MM.1S (cell line): ENCODE measurements at regions not wholly inside any gene's neighbourhood (a gene's known extent, or its start where the extent isn't known, plus 50 kb on each side); places are given as distances from the start of the nearest gene placed in this dataset.

Experiments used
- CTCF ChIP-seq: fragments of 300-600 bp; sonication (generic); IDR thresholded peaks from 2 replicates; pipeline ENCODE4 v1.5.1; 2016; ENCODE audit warnings: antibody characterized with exemption, low read length, mixed read lengths
- EZH2 ChIP-seq: fragments of 300-600 bp; sonication (generic); optimal IDR thresholded peaks from 2 replicates; pipeline ENCODE3; 2017; ENCODE audit warnings: low read depth, mild to moderate bottlenecking, antibody characterized with exemption, low read length, mixed read lengths
- EZH2phosphoT487 ChIP-seq: fragments of 300-600 bp; sonication (generic); IDR thresholded peaks from 2 replicates; pipeline ENCODE4 v1.6.1; 2018; ENCODE audit warnings: antibody characterized with exemption, low read length

GRCh38 chr19:13588957-13589833, 82.9 kb upstream of the CACNA1A start:
- TF ChIP-seq CTCF (peak; percentile 94), EZH2phosphoT487 (no peak), EZH2 (no peak)
